ENCODE measurements at regions not wholly inside any gene's neighbourhood (a gene's known extent, or its start where the extent isn't known, plus 50 kb on each side); places are given as distances from the start of the nearest gene placed in this dataset.

- no peak for TF ChIP-seq CTCF (IDR thresholded peaks at IDR 0.05)
- no peak for TF ChIP-seq EP300 (IDR thresholded peaks at IDR 0.05)
- no peak for TF ChIP-seq POLR2AphosphoS5 (IDR thresholded peaks at IDR 0.05)
Measured at GRCh38 chr9:88259001-88259400, 120.7 kb upstream of the SPATA31C2 start.
